BE2C (cell line): ENCODE measurements at regions not wholly inside any gene's neighbourhood (a gene's known extent, or its start where the extent isn't known, plus 50 kb on each side); places are given as distances from the start of the nearest gene placed in this dataset.

ENCODE experiments used
- DNase-seq: peaks from one replicate; pipeline ENCODE4 v3.0.0-alpha.2; 2020
- H3K27me3 ChIP-seq: fragments of 250-450 bp; sonication (Bioruptor Pico); 2 replicates; pipeline ENCODE4 v1.5.1; 2020; ENCODE audit warnings: mild to moderate bottlenecking
- H3K36me3 ChIP-seq: fragments of 250-450 bp; sonication (Bioruptor Pico); 2 replicates; pipeline ENCODE4 v1.5.1; 2020; ENCODE audit warnings: mild to moderate bottlenecking
- H3K4me1 ChIP-seq: fragments of 250-450 bp; sonication (Bioruptor Pico); 2 replicates; pipeline ENCODE4 v1.5.1; 2020
- H3K4me3 ChIP-seq: 2 replicates; pipeline ENCODE4 v1.5.1; 2011; ENCODE audit warnings: low read depth, low read length
- H3K9me3 ChIP-seq: fragments of 250-450 bp; sonication (Bioruptor Pico); 2 replicates; pipeline ENCODE4 v1.5.1; 2020
- CTCF ChIP-seq: IDR thresholded peaks from 2 replicates; pipeline ENCODE4 v1.5.1; 2012; ENCODE audit warnings: mild to moderate bottlenecking, low read depth, low read length

GRCh38 chr10:63711867-63712716, 190.9 kb downstream of the REEP3 start:
- Histone ChIP-seq H3K4me3 (peak overlapping the region; percentile 32; the same call in 1 of the 2 replicates), H3K9me3 (no peaks in the 10 kb centered on the region), H3K36me3 (no peaks in the 10 kb centered on the region), H3K27me3 (no peaks in the 10 kb centered on the region), H3K4me1 (peaks cover 47% of the 10 kb centered on the region)
- TF ChIP-seq CTCF, result no peak
- peak; percentile 97 for DNase-seq

GRCh38 chr10:63712717-63713115, 191.5 kb downstream of the REEP3 start:
- Histone ChIP-seq H3K36me3 (no peaks in the 10 kb centered on the region), H3K4me3 (peak overlapping the region; percentile 32), H3K27me3 (no peaks in the 10 kb centered on the region), H3K4me1 (peaks cover 44% of the 10 kb centered on the region), H3K9me3 (no peaks in the 10 kb centered on the region)
- no peak for DNase-seq
- no peak for TF ChIP-seq CTCF

GRCh38 chr10:63713191-63714144, 192.3 kb downstream of the REEP3 start:
- TF ChIP-seq CTCF, result no peak
- no peaks in the 10 kb centered on the region for H3K27me3 ChIP-seq
- H3K4me3 ChIP-seq, result peak overlapping the region; percentile 32
- H3K9me3 ChIP-seq, result no peaks in the 10 kb centered on the region
- H3K36me3 ChIP-seq, result no peaks in the 10 kb centered on the region
- H3K4me1 ChIP-seq, result peaks cover 47% of the 10 kb centered on the region
- peak; percentile 89 for DNase-seq

GRCh38 chr10:63716016-63716580, 194.9 kb downstream of the REEP3 start:
- Histone ChIP-seq H3K4me3 (no peak overlapping the region), H3K9me3 (no peaks in the 10 kb centered on the region), H3K27me3 (no peaks in the 10 kb centered on the region), H3K36me3 (no peaks in the 10 kb centered on the region), H3K4me1 (peaks cover 60% of the 10 kb centered on the region)
- DNase-seq, result no peak
- TF ChIP-seq CTCF, result no peak

- H3K9me3 ChIP-seq, result no peaks in the 10 kb centered on the region
- H3K27me3 ChIP-seq, result no peaks in the 10 kb centered on the region
- peaks cover 53% of the 10 kb centered on the region for H3K4me1 ChIP-seq
- no peak for TF ChIP-seq CTCF
- H3K4me3 ChIP-seq, result no peak overlapping the region
- H3K36me3 ChIP-seq, result no peaks in the 10 kb centered on the region
- no peak for DNase-seq
Measured at GRCh38 chr10:63717027-63717715, 196.0 kb downstream of the REEP3 start.
